Memory B cell (primary cell): ENCODE measurements at regions not wholly inside any gene's neighbourhood (a gene's known extent, or its start where the extent isn't known, plus 50 kb on each side); places are given as distances from the start of the nearest gene placed in this dataset.
"Not testable (repeated sequence)": the region's sequence is repeated elsewhere in the genome, so short reads cannot be mapped to it uniquely, and the experiment has no call there.

Experiments used
- ATAC-seq: fragments of 150-1000 bp; cut with Tn5 transposase; 2 replicates; pipeline ENCODE4 v1.10.0; 2021; ENCODE audit warnings: low read depth, mild to moderate bottlenecking, moderate library complexity
- DNase-seq, 2 donors: peaks; one replicate each; pipeline ENCODE4 v3.0.0; 2022; ENCODE audit warnings: low spot score in 2 of 2
- H3K27ac Mint-ChIP-seq: one replicate; pipeline ENCODE4 v1.8.0; 2022; ENCODE audit warnings: mild to moderate bottlenecking, moderate library complexity, mixed read lengths
- H3K27me3 Mint-ChIP-seq: one replicate; pipeline ENCODE4 v1.8.0; 2022; ENCODE audit warnings: mixed read lengths
- H3K36me3 Mint-ChIP-seq: one replicate; pipeline ENCODE4 v1.8.0; 2022; ENCODE audit warnings: mild to moderate bottlenecking, mixed read lengths
- H3K4me1 Mint-ChIP-seq: one replicate; pipeline ENCODE4 v1.8.0; 2022; ENCODE audit warnings: mixed read lengths
- H3K4me3 Mint-ChIP-seq: one replicate; pipeline ENCODE4 v1.8.0; 2022; ENCODE audit warnings: mild to moderate bottlenecking, moderate library complexity, mixed read lengths
- H3K9me3 Mint-ChIP-seq: one replicate; pipeline ENCODE4 v1.8.0; 2022; ENCODE audit warnings: mixed read lengths

DNA sequence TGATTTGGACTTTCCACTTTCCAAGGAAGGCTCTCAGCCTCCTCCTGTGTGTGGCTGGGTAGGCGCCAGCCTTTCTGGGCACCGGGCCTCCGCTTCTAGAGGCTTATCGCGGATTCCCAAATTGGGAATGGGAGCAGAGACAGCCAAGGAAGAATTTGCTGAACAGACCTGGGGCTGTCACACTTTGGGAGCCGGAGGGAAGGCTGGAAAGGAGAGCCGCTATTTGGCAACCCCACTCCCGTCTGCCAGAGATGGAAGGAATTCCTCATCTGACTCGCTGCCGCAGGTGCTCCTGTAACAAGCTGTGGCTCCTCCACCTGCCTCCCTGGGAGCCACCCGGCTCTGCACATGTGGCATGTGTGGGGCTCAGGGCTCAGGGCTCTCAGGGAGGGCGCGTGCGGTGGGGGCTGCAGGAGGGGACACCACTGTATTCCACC, 50.8 kb upstream of the ECHDC3 start:
- Mint-ChIP-seq H3K27me3 (no peaks in the 10 kb centered on the region), H3K4me1 (peaks cover 39% of the 10 kb centered on the region), H3K36me3 (no peaks in the 10 kb centered on the region), H3K4me3 (no peak overlapping the region), H3K9me3 (no peaks in the 10 kb centered on the region), H3K27ac (no peak overlapping the region)
- DNase-seq: no peak
- no peak for ATAC-seq

DNA sequence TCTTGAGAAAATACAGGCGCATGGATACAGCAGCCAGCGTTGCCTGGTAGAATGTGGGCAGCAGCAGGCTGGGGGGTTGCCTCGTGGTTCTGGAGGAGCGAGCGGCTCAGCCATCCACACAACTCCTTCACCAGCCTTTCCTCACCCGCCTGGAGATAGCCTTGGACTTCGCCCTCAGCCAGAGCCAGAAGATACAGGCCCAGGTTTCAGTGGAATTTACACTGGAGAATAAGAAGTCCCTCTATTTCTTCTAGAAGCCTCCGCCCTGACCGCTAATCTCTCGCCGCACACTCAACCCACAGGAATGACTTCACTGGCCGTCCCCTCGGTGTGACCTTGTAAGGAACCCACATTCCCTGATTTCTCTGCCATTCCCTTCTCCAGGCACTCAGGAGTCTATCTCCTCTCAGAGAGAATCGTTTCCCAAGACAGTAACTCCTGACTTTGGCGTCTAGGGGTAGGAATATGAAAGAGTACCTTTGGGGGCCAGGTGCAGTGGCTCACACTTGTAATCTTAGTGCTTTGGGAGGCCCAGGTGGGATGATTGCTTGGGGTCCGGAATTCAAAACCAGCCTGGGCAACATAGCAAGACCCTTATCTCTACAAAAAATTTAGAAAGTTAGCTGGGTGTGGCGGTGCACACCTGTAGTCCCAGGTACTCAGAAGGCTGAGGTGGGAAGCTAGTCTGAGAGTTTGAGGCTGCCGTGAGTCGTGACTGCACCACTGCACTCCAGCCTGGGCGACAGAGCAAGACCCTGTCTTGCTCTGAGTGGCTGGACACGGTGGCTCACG, 52.0 kb upstream of the ECHDC3 start:
- Mint-ChIP-seq H3K27ac (no peak overlapping the region), H3K4me1 (peaks cover 32% of the 10 kb centered on the region), H3K4me3 (no peak overlapping the region), H3K27me3 (no peaks in the 10 kb centered on the region), H3K36me3 (no peaks in the 10 kb centered on the region), H3K9me3 (no peaks in the 10 kb centered on the region)
- DNase-seq (no peak), ATAC-seq (no peak)

DNA sequence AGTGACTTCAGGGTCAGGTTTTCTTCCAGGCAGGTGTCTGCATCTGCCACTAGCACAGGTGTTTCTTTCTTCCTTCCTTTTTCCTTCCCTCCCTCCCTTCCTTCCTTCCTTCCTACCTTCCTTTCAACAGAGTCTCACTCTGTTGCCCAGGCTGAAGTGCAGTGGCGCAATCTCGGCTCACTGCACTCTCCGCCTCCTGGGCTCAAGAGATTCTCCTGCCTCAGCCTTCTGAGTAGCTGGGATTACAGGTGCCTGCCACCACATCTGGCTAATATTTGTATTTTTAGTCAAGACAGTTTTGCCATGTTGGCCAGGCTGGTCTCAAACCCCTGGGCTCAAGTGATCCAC, 53.8 kb upstream of the ECHDC3 start:
- not testable (repeated sequence) for ATAC-seq, H3K4me3 Mint-ChIP-seq, DNase-seq, H3K9me3 Mint-ChIP-seq, H3K27ac Mint-ChIP-seq, H3K27me3 Mint-ChIP-seq, H3K36me3 Mint-ChIP-seq
- H3K4me1 Mint-ChIP-seq: peaks cover 45% of the 10 kb centered on the region

DNA sequence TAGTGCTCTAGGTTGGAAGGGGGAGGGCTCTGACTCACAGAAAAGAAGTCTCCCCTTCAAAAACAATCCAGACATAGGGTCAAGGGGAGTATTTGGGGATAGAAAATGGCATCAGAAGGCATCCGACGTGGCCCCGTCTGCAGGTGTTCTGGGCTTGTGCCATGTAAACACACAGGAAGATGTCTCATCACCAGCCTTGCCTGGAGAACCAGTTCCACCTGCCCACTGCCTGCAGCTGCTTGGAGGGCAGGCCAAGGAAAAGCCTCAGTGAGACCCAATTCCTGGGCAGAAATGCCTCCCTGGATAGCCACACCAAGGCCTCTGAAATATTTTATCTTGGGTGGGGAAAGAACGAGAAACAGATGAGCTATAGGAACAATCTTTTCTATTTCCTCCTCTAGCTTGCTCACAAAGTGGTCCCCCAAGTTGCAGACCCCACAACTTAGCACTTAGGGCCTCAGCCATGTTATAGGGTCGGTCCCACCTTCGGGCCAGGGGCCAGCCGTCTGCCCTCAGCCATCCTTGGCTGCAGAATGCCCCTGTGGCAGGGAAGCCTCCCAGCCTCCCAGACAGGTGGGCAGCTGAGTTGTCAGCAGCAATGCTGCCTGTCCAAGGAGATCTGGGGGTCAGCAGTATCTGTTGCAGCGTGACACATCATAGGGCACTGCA, 54.3 kb upstream of the ECHDC3 start:
- no peak overlapping the region for H3K27ac Mint-ChIP-seq
- H3K27me3 Mint-ChIP-seq: no peaks in the 10 kb centered on the region
- peaks cover 46% of the 10 kb centered on the region for H3K4me1 Mint-ChIP-seq
- H3K9me3 Mint-ChIP-seq: no peaks in the 10 kb centered on the region
- H3K36me3 Mint-ChIP-seq: no peaks in the 10 kb centered on the region
- H3K4me3 Mint-ChIP-seq: no peak overlapping the region
- no peak for ATAC-seq
- no peak for DNase-seq

DNA sequence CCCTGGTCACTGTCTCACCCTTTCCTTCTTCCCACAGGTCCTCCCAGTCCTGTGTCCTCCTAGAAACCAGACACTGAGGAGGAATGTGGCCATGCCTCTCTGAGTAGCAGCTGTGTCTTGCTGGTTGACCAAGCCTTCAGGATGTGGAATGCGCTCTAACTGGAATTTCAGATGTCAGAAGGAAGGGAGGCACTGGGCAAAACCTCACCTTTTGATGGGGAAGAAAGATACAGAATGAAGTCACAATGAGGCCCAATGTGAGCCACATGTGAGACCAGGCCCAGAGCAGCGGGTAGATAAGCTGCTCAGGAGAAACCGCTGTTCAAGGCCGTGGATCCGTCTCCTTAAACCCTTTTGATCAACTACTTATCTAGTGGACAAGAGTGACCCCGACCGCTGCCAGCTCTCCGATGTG, 54.8 kb upstream of the ECHDC3 start:
- Mint-ChIP-seq H3K4me3 (no peak overlapping the region), H3K9me3 (no peaks in the 10 kb centered on the region), H3K27me3 (no peaks in the 10 kb centered on the region), H3K36me3 (no peaks in the 10 kb centered on the region), H3K27ac (no peak overlapping the region), H3K4me1 (peaks cover 48% of the 10 kb centered on the region)
- ATAC-seq (no peak), DNase-seq (no peak)

DNA sequence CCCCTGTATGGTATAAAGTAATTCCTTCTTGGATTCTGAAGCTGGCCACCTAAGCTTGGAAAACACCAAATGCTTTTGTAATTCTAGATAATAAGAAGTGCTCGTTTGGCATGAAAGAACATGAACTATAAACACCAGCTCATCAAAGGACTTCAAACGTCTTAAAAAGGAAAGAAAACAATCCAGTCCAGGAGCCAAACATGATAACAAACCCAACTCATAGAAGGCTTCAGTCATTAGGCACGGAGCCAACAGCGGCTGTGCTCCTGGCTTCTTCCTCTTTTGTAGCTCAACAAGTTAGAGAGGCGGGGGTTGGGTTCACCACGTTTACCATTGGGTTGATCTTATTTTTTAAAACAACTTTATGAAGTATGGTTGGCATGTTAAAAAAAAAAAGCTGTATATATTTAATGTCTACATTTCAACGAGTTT, 56.4 kb upstream of the ECHDC3 start:
- peak overlapping the region; percentile 81 for H3K4me3 Mint-ChIP-seq
- ATAC-seq (peak; percentile 41), DNase-seq (peak; percentile 58 to 68)
- no peaks in the 10 kb centered on the region for H3K27me3 Mint-ChIP-seq
- peak overlapping the region; percentile 98 for H3K27ac Mint-ChIP-seq
- H3K36me3 Mint-ChIP-seq: peaks cover 1% of the 10 kb centered on the region
- H3K4me1 Mint-ChIP-seq: peaks cover 58% of the 10 kb centered on the region
- H3K9me3 Mint-ChIP-seq: no peaks in the 10 kb centered on the region

DNA sequence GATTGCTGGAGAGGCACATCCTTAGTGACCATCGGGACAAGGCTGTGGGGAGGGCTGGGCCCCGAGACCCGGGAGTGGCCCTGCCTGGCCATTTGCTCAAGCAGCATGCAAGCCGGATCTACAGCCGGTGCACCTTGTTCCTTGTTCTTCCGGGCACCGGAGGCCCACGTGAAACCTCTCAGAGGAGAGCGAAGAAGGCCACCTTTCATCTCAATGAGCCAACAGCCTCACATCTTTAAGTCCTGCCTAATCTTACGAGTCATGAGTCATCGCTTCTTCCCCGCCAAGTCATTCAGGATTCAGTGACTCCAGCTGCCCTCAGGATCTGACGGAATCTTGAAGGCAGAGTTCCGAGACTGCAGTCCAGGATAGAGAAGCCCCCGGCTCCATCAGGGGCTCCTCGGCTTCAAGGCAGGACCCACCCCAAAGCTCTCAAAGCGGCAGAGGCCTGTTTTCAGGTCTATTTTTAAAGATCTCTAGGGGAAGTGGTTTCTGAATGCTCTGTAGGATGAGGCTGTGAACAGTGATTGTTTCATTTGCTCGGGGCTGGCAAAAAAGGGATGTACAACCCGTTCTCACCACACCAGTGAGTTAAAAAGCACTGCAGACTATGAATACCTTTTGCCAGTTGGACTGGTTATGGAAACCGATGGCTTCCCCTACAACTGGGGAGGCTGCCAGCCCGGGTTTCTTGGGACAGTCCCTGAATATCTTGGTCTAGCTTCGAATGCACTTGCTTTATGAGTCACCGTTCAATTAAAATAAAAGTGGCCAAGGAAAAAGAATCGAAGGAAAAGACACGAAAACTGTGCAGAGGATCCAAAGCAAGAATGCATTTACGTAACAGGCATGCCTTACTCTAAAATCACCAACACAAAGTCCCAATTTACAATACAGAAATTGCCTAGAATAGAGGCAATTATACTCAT, 57.2 kb upstream of the ECHDC3 start:
- Mint-ChIP-seq H3K4me1 (peaks cover 62% of the 10 kb centered on the region), H3K27me3 (no peaks in the 10 kb centered on the region), H3K36me3 (peaks cover 2% of the 10 kb centered on the region), H3K27ac (peak overlapping the region; percentile 98), H3K4me3 (peak overlapping the region; percentile 90), H3K9me3 (no peaks in the 10 kb centered on the region)
- ATAC-seq (peak; percentile 75), DNase-seq (peak; percentile 67 to 70)

DNA sequence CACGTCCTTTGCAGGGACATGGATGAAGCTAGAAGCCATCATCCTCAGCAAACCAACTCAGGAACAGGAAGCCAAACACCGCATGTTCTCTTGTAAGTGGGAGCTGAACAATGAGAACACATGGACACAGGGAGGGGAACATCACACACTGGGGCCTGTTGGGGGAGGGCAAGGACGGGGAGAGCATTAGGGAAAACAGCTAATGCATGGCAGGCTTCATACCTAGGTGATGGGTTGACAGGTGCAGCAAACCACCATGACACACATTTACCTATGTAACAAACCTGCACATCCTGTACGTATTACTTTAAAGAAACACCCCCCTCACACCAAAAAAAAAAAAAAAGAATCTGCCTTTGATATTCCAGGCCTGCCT, 57.9 kb upstream of the ECHDC3 start:
- peaks cover 62% of the 10 kb centered on the region for H3K4me1 Mint-ChIP-seq
- H3K36me3 Mint-ChIP-seq, H3K27me3 Mint-ChIP-seq, DNase-seq, H3K9me3 Mint-ChIP-seq: not testable (repeated sequence)
- peak; percentile 43 for ATAC-seq
- H3K4me3 Mint-ChIP-seq: peak overlapping the region; percentile 90
- peak overlapping the region; percentile 98 for H3K27ac Mint-ChIP-seq

DNA sequence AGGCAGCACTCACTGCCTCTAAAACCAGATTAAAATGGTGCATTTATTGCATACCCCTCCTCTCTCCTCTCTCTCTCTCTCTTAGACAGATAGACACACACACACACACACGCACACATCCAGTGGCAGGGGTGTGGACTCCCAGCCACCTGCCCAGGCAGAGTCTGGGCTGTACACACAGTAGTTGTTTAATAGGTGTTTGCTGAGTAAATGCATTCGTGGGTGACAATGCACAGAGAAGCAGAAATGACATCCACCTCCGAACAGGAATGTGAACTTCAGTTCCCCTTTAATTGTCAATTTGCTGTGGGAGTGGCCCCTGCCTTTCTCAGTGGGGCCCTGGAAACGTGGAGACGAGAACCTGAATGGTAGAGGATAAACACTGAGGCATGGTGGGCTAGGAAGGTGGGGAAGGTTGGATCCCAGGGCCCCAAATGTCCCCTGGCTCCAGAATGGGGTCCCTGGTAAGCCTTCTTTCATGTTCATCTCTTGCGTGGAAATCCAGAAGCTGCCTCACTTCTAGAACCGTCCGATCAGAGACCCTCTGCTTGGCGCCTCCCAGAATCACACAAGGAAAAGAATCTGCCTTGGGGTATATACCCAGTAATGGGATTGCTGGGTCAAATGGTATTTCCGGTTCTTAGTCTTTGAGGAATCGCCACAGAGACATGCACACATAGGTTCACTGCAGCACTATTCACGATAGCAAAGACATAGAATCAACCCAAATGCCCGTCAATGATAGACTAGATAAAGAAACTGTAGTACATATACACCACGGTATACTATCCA, 58.5 kb upstream of the ECHDC3 start:
- peaks cover 60% of the 10 kb centered on the region for H3K4me1 Mint-ChIP-seq

DNA sequence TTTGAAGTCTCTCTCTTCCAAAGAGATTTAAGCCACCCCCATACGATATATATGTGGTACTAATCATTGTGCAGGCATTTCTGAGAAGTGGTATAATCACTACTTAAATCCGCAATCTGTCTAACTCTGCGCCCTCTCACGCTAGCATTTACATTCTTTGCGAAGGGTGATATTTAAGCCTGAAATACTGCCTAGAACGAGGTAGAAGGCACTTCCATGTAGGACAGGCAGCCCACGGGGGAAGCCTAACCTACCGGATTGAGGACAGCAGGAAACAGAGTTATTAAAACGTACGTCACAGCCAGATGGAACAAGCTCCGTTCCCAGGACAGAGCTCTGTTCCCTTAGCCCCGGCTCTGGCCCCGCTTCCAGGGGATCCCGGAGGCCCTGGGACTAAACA, 59.3 kb upstream of the ECHDC3 start:
- Mint-ChIP-seq H3K36me3 (peaks cover 2% of the 10 kb centered on the region), H3K4me1 (peaks cover 55% of the 10 kb centered on the region), H3K27me3 (no peaks in the 10 kb centered on the region), H3K4me3 (peak overlapping the region; percentile 90), H3K27ac (peak overlapping the region; percentile 98), H3K9me3 (no peaks in the 10 kb centered on the region)
- no peak for ATAC-seq
- DNase-seq: no peak

More for the DNA sequence above, 58.5 kb upstream of the ECHDC3 start:
- DNase-seq: no peak
- H3K27me3 Mint-ChIP-seq: no peaks in the 10 kb centered on the region
- no peaks in the 10 kb centered on the region for H3K9me3 Mint-ChIP-seq
- peak; percentile 4 for ATAC-seq
- peak overlapping the region; percentile 90 for H3K4me3 Mint-ChIP-seq
- peaks cover 2% of the 10 kb centered on the region for H3K36me3 Mint-ChIP-seq
- H3K27ac Mint-ChIP-seq: peak overlapping the region; percentile 98

DNA sequence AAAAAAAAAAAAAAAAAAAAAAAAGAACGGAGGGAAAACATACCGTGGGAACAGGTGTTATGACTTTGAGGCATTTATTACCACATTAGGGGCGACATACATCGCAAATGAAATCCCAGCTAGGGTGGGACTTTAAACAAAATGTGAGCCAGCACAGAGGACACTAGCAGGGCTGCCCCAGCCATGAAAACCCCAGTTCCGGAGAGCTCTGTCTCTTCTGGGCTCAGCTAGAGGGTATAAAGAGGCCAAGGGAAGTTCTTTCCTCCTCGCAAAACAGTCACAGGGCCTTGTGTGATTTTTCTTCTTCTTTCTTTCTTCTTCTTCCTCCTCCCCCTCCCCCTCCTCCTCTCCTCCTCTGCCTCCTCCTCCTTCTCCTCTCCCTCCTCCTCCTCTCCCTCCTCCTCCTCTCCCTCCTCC, 59.9 kb upstream of the ECHDC3 start:
- H3K27me3 Mint-ChIP-seq: no peaks in the 10 kb centered on the region
- no peak for DNase-seq
- peaks cover 2% of the 10 kb centered on the region for H3K36me3 Mint-ChIP-seq
- peak overlapping the region; percentile 90 for H3K4me3 Mint-ChIP-seq
- no peak for ATAC-seq
- peak overlapping the region; percentile 98 for H3K27ac Mint-ChIP-seq
- H3K4me1 Mint-ChIP-seq: peaks cover 54% of the 10 kb centered on the region
- H3K9me3 Mint-ChIP-seq: no peaks in the 10 kb centered on the region

DNA sequence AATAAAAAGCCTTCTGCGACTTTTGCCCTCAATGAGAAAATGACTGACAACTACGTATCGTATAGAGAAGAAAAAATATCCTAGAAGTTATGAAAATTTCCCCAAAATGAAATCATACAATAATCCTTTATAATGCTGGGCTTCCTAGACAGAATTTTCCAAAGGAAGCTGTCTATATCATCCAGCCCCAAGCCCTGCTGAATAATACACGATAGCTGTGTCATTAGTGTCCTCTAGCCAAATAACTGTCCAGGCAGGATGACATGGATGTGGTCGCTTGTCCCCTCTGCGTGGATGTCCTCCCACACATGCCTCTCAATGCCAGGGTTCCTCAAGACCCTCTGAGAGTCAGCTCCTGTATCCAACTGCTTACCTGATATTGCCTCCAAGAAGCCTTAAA, 61.7 kb upstream of the ECHDC3 start:
- Mint-ChIP-seq H3K27me3 (no peaks in the 10 kb centered on the region), H3K9me3 (peaks cover 5% of the 10 kb centered on the region), H3K4me1 (peaks cover 54% of the 10 kb centered on the region), H3K36me3 (peaks cover 7% of the 10 kb centered on the region), H3K27ac (peak overlapping the region; percentile 98), H3K4me3 (no peak overlapping the region)
- DNase-seq: no peak
- no peak for ATAC-seq

DNA sequence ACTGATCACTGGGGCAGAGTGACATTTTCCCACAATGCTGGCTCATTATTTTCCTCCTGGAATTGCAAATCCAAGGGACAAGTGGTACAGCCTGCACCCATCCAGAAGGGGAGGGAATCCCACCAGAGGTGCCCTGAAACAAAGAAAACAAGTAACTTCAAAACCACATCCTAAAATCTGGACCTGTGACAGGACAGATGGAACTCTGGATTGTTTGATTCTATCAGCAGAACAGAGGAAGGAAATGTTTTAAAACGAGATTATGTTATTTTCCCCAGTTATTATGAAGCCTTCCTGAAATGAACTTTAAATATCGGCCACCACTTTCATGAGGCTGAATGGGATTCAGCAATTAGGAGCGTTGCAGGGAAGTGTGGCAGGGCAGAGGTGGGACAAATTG, 62.2 kb upstream of the ECHDC3 start:
- peaks cover 58% of the 10 kb centered on the region for H3K4me1 Mint-ChIP-seq
- H3K27me3 Mint-ChIP-seq: no peaks in the 10 kb centered on the region
- H3K36me3 Mint-ChIP-seq: peaks cover 11% of the 10 kb centered on the region
- peaks cover 7% of the 10 kb centered on the region for H3K9me3 Mint-ChIP-seq
- H3K4me3 Mint-ChIP-seq: no peak overlapping the region
- no peak for ATAC-seq
- DNase-seq: no peak
- H3K27ac Mint-ChIP-seq: peak overlapping the region; percentile 33
